ENCODE measurements at regions not wholly inside any gene's neighbourhood (a gene's known extent, or its start where the extent isn't known, plus 50 kb on each side); places are given as distances from the start of the nearest gene placed in this dataset.

DNA sequence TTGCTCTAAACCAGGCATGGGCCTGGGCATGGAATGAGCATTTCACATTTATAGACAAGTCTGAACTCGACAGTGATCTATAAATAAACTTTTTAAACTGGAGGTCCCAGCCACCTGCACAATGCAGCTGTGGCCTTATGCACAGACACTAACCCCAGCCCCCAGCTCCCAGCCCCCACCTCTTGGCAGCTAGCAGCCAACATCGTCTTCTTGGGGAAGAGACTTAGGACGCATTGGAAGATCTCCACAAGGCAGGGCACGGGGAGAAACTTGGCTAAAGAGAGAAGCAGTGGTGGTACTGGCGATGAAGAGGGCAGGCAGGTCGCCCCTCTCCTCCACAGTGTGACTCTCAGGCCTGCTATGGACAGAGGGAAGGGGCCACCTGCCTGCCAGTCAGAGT is 213.2 kb downstream of the ANAPC1 start:
- Histone ChIP-seq H3K4me2 (ENCODE audit: insufficient read depth in 1 of 2, low read depth in 2 of 2, low read length in 2 of 2) (no peak overlapping the region), H3K4ac (replicated peaks; ENCODE audit: insufficient read length, low read depth, low read length) (no peak overlapping the region), H3K56ac (replicated peaks; ENCODE audit: insufficient read length, low read depth, low read length) (no peak overlapping the region), H3K23me2 (ENCODE audit: low read depth, low read length) (peaks cover 5% of the 10 kb centered on the region; the same call in 1 of the 2 replicates), H3K79me2 (ENCODE audit: control insufficient read depth in 1 of 2, insufficient read depth in 2 of 2, low read length in 2 of 2) (no peaks in the 10 kb centered on the region), H3K9ac (replicated peaks in 1 of 4; ENCODE audit: extremely low read depth in 1 of 4, low read depth in 3 of 4, low read length in 3 of 4) (no peak overlapping the region), H2BK5ac (ENCODE audit: low read depth, low read length) (no peak overlapping the region), H4K20me1 (replicated peaks in 1 of 2; ENCODE audit: control insufficient read depth in 1 of 2, insufficient read depth in 2 of 2, low read length in 2 of 2) (no peaks in the 10 kb centered on the region), H3K14ac (ENCODE audit: insufficient read length) (no peak overlapping the region), H2BK120ac (replicated peaks; ENCODE audit: low read depth, low read length) (no peak overlapping the region), H3K36me3 (ENCODE audit: control insufficient read depth in 2 of 4, insufficient read depth in 4 of 4, low read length in 3 of 4) (no peaks in the 10 kb centered on the region), H3K9me3 (ENCODE audit: insufficient read depth in 2 of 2, low read depth in 1 of 2, low read length in 1 of 2) (peaks cover 11 to 23% of the 10 kb centered on the region in 2 experiments; a peak in 3 of 4 replicates), H3K23ac (ENCODE audit: insufficient read length) (no peak overlapping the region), H4K91ac (replicated peaks; ENCODE audit: insufficient read length, low read length) (no peak overlapping the region), H4K8ac (ENCODE audit: extremely low read depth, insufficient read depth, low read length) (no peak overlapping the region), H3K27me3 (replicated peaks in 1 of 4; ENCODE audit: control insufficient read depth in 3 of 4, extremely low read depth in 1 of 4, insufficient read depth in 3 of 4, low read length in 3 of 4) (no peaks in the 10 kb centered on the region), H3K27ac (ENCODE audit: low read depth, low read length) (no peak overlapping the region), H2AK5ac (ENCODE audit: low read depth, low read length) (no peak overlapping the region), H3K4me1 (replicated peaks in 1 of 4; ENCODE audit: control insufficient read depth in 3 of 4, insufficient read depth in 4 of 4, low read length in 3 of 4) (no peaks in the 10 kb centered on the region), H2BK15ac (ENCODE audit: low read length) (no peak overlapping the region), H4K5ac (ENCODE audit: insufficient read length, low read depth, low read length) (no peak overlapping the region), H2BK12ac (ENCODE audit: low read depth, low read length) (no peak overlapping the region), H2BK20ac (ENCODE audit: low read length) (no peak overlapping the region), H2AFZ (ENCODE audit: low read length) (no peak overlapping the region), H3K18ac (ENCODE audit: extremely low read depth, low read length) (no peak overlapping the region), H3K4me3 (ENCODE audit: extremely low read depth in 1 of 4, insufficient read depth in 2 of 4, low read depth in 3 of 4, low read length in 4 of 4) (no peak overlapping the region), H3K79me1 (ENCODE audit: low read depth, low read length) (no peaks in the 10 kb centered on the region)
- 82% methylated on average over 6 of the region's 6 CpGs; no CpG with 5 or more reads in 1 of the 2 experiments for WGBS, 2 experiments (ENCODE audit: extremely low coverage in 1 of 2, insufficient coverage in 1 of 2, insufficient read length in 1 of 2, insufficient replicate concordance in 2 of 2, low coverage in 1 of 2, low lambda C conversion rate in 2 of 2, missing lambda C conversion rate in 1 of 2)
- POLR2A ChIA-PET (ENCODE audit: partially characterized antibody): no interaction called here
- CTCF ChIA-PET (ENCODE audit: partially characterized antibody): no interaction called here
- FAIRE-seq: no peak
- DNase-seq (ENCODE audit: low read depth in 1 of 2, low spot score in 2 of 2): peak in 1 of 2 experiments; percentile 31
- TF ChIP-seq CBX5 (IDR thresholded peaks at IDR 0.05; ENCODE audit: low read depth, low read length): no peak
- no peak for TF ChIP-seq BACH1 (IDR thresholded peaks at IDR 0.05; ENCODE audit: low read length)
- no peak for TF ChIP-seq FOSL1 (IDR thresholded peaks at IDR 0.05; ENCODE audit: insufficient read depth, low read depth, low read length)
- TF ChIP-seq, protein P1, sequence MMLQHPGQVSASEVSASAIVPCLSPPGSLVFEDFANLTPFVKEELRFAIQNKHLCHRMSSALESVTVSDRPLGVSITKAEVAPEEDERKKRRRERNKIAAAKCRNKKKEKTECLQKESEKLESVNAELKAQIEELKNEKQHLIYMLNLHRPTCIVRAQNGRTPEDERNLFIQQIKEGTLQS (IDR thresholded peaks at IDR 0.05; ENCODE audit: insufficient read depth, low read depth, low read length): no peak
- TF ChIP-seq CREB1 (IDR thresholded peaks at IDR 0.05): no peak
- no peak for TF ChIP-seq EZH2 (IDR thresholded peaks at IDR 0.05; ENCODE audit: low read depth, low read length, severe bottlenecking)
- no peak for TF ChIP-seq BRCA1 (IDR thresholded peaks at IDR 0.05; ENCODE audit: low read depth, low read length)
- no peak for TF ChIP-seq POU5F1 (IDR thresholded peaks at IDR 0.05; ENCODE audit: low read depth, low read length)
- no peak for TF ChIP-seq JUN (IDR thresholded peaks at IDR 0.05; ENCODE audit: low read depth, low read length)
- TF ChIP-seq CHD1 (IDR thresholded peaks at IDR 0.05; ENCODE audit: low read depth, low read length): no peak

Data from H1 (cell line).